Fibroblast of lung (primary cell): ENCODE measurements at regions not wholly inside any gene's neighbourhood (a gene's known extent, or its start where the extent isn't known, plus 50 kb on each side); places are given as distances from the start of the nearest gene placed in this dataset.

ENCODE experiments used
- DNase-seq, 2 donors: peaks; one replicate each; pipeline versions ENCODE4 v3.0.0 to v3.0.0-alpha.2; 2010; ENCODE audit warnings: low read depth in 2 of 2
- H2AFZ ChIP-seq: 2 replicates; pipeline ENCODE4 v1.5.1; 2012; ENCODE audit warnings: low read length, control low read depth, inconsistent platforms
- H3K27ac ChIP-seq: 2 replicates; pipeline ENCODE4 v1.5.1; 2011; ENCODE audit warnings: low read length, control low read depth; ENCODE audit not compliant: insufficient read depth
- H3K27me3 ChIP-seq: 2 replicates; pipeline ENCODE4 v1.5.1; 2011; ENCODE audit warnings: mild to moderate bottlenecking, low read length; ENCODE audit not compliant: control insufficient read depth, insufficient read depth
- H3K36me3 ChIP-seq: 2 replicates; pipeline ENCODE4 v1.5.1; 2011; ENCODE audit warnings: low read length; ENCODE audit not compliant: control insufficient read depth, insufficient read depth
- H3K4me1 ChIP-seq: 2 replicates; pipeline ENCODE4 v1.5.1; 2011; ENCODE audit warnings: low read length; ENCODE audit not compliant: control insufficient read depth, insufficient read depth; ENCODE audit errors: extremely low read depth
- H3K4me2 ChIP-seq: 2 replicates; pipeline ENCODE4 v1.5.1; 2011; ENCODE audit warnings: low read length, control low read depth; ENCODE audit not compliant: insufficient read depth; ENCODE audit errors: extremely low read depth
- H3K4me3 ChIP-seq, 4 experiments: fragments of 200-600 bp in 1 of 4; sonication (generic) in 1 of 4; replicated peaks in 1 of 4; 2 replicates each; pipeline ENCODE4 v1.5.1; 2011 to 2016; ENCODE audit warnings: low read length in 4 of 4, low read depth in 3 of 4, mild to moderate bottlenecking in 3 of 4, control low read depth in 2 of 4, inconsistent platforms in 1 of 4, mixed read lengths in 1 of 4; ENCODE audit not compliant: insufficient read depth in 1 of 4; ENCODE audit errors: control extremely low read depth in 1 of 4
- H3K79me2 ChIP-seq: 2 replicates; pipeline ENCODE4 v1.5.1; 2012; ENCODE audit warnings: mild to moderate bottlenecking, low read length, inconsistent platforms; ENCODE audit not compliant: control insufficient read depth, insufficient read depth
- H3K9ac ChIP-seq: 2 replicates; pipeline ENCODE4 v1.5.1; 2011; ENCODE audit warnings: mild to moderate bottlenecking, low read length, control low read depth; ENCODE audit not compliant: insufficient read depth
- H3K9me3 ChIP-seq: 2 replicates; pipeline ENCODE4 v1.5.1; 2012; ENCODE audit warnings: low read depth, low read length; ENCODE audit not compliant: control insufficient read depth, insufficient read depth
- H4K20me1 ChIP-seq: 2 replicates; pipeline ENCODE4 v1.5.1; 2011; ENCODE audit warnings: low read length; ENCODE audit not compliant: control insufficient read depth, insufficient read depth; ENCODE audit errors: extremely low read depth
- CTCF ChIP-seq, 2 donors: IDR thresholded peaks in 1 of 2; conservative IDR thresholded peaks in 1 of 2; 1 replicate in 1 of 2; 2 replicates in 1 of 2; pipeline ENCODE4 v1.5.1; 2011 to 2012; ENCODE audit warnings: low read length in 2 of 2, control low read depth in 1 of 2, inconsistent platforms in 1 of 2, low read depth in 1 of 2, mild to moderate bottlenecking in 1 of 2
- EZH2 ChIP-seq: IDR thresholded peaks from 2 replicates; pipeline ENCODE4 v1.5.1; 2012; ENCODE audit warnings: low read length, control low read depth, mild to moderate bottlenecking; ENCODE audit errors: missing control alignments

- Histone ChIP-seq H3K36me3 (no peaks in the 10 kb centered on the region), H3K4me1 (no peaks in the 10 kb centered on the region), H3K9ac (no peak overlapping the region), H3K9me3 (no peaks in the 10 kb centered on the region), H3K4me3 (no peak overlapping the region), H2AFZ (no peak overlapping the region), H3K27me3 (no peaks in the 10 kb centered on the region), H3K4me2 (no peak overlapping the region), H3K27ac (no peak overlapping the region), H4K20me1 (no peaks in the 10 kb centered on the region), H3K79me2 (no peaks in the 10 kb centered on the region)
- TF ChIP-seq CTCF (conservative IDR thresholded peaks at IDR 0.05 in 1 of 2, IDR thresholded peaks at IDR 0.05 in 1 of 2; ENCODE audit: low read depth in 1 of 2, low read length in 2 of 2) (no peak), EZH2 (no peak)
- no peak for DNase-seq
Observed at GRCh38 chr4:141543706-141544105, 92.7 kb upstream of the IL15 start.

- Histone ChIP-seq H2AFZ (no peak overlapping the region), H3K36me3 (no peaks in the 10 kb centered on the region), H3K4me3 (no peak overlapping the region), H3K9me3 (no peaks in the 10 kb centered on the region), H3K79me2 (no peaks in the 10 kb centered on the region), H3K4me2 (no peak overlapping the region), H3K9ac (no peak overlapping the region), H4K20me1 (no peaks in the 10 kb centered on the region), H3K27ac (no peak overlapping the region), H3K27me3 (no peaks in the 10 kb centered on the region), H3K4me1 (no peaks in the 10 kb centered on the region)
- DNase-seq = peak; percentile 33 to 69
- TF ChIP-seq EZH2 (no peak), CTCF (conservative IDR thresholded peaks at IDR 0.05 in 1 of 2, IDR thresholded peaks at IDR 0.05 in 1 of 2; ENCODE audit: low read depth in 1 of 2, low read length in 2 of 2) (no peak)
Observed at GRCh38 chr4:141548791-141549190, 87.6 kb upstream of the IL15 start.

GRCh38 chr4:141560056-141560455, 76.3 kb upstream of the IL15 start:
- no peak for DNase-seq
- Histone ChIP-seq H4K20me1 (no peaks in the 10 kb centered on the region), H3K27ac (no peak overlapping the region), H3K27me3 (no peaks in the 10 kb centered on the region), H3K9me3 (no peaks in the 10 kb centered on the region), H3K4me2 (no peak overlapping the region), H2AFZ (no peak overlapping the region), H3K9ac (no peak overlapping the region), H3K79me2 (no peaks in the 10 kb centered on the region), H3K4me3 (no peak overlapping the region), H3K4me1 (no peaks in the 10 kb centered on the region), H3K36me3 (no peaks in the 10 kb centered on the region)
- TF ChIP-seq CTCF (conservative IDR thresholded peaks at IDR 0.05 in 1 of 2, IDR thresholded peaks at IDR 0.05 in 1 of 2; ENCODE audit: low read depth in 1 of 2, low read length in 2 of 2) = no peak
- no peak for TF ChIP-seq EZH2
